KMS-11 (cell line): ENCODE measurements at regions not wholly inside any gene's neighbourhood (a gene's known extent, or its start where the extent isn't known, plus 50 kb on each side); places are given as distances from the start of the nearest gene placed in this dataset.
A peak's percentile ranks its signal among the peaks of the same experiment; 100 is the strongest.

Experiments used
- H2AFZ ChIP-seq: fragments of 200-600 bp; sonication (generic); 2 replicates; pipeline ENCODE4 v1.6.1; 2016; ENCODE audit warnings: antibody characterized with exemption, mixed run types, low read depth
- H3K27ac ChIP-seq: fragments of 200-600 bp; sonication (generic); 2 replicates; pipeline ENCODE4 v1.6.1; 2016; ENCODE audit warnings: mild to moderate bottlenecking, mixed run types
- H3K27me3 ChIP-seq: fragments of 200-600 bp; sonication (generic); 2 replicates; pipeline ENCODE4 v1.6.1; 2017; ENCODE audit warnings: mild to moderate bottlenecking, low read depth, mixed run types, moderate library complexity; ENCODE audit not compliant: insufficient read depth
- H3K36me3 ChIP-seq: fragments of 200-600 bp; sonication (generic); 2 replicates; pipeline ENCODE4 v1.6.1; 2017; ENCODE audit warnings: mild to moderate bottlenecking, mixed run types; ENCODE audit not compliant: insufficient read depth
- H3K4me1 ChIP-seq: fragments of 200-600 bp; sonication (generic); 2 replicates; pipeline ENCODE4 v1.6.1; 2016; ENCODE audit warnings: mild to moderate bottlenecking, low read depth, mixed run types; ENCODE audit not compliant: poor library complexity, severe bottlenecking
- H3K4me2 ChIP-seq: fragments of 200-600 bp; sonication (generic); 2 replicates; pipeline ENCODE4 v1.7.0; 2016; ENCODE audit warnings: mild to moderate bottlenecking, mixed run types
- H3K4me3 ChIP-seq: fragments of 200-600 bp; sonication (generic); IDR thresholded peaks from 2 replicates; pipeline ENCODE4 v1.6.1; 2017; ENCODE audit warnings: low read depth, low read length, mixed read lengths; ENCODE audit not compliant: insufficient read depth
- H3K79me2 ChIP-seq: fragments of 200-600 bp; sonication (generic); 2 replicates; pipeline ENCODE4 v1.6.1; 2016; ENCODE audit warnings: low read depth, mixed run types; ENCODE audit not compliant: insufficient read depth
- H3K9ac ChIP-seq: fragments of 200-600 bp; sonication (generic); 2 replicates; pipeline ENCODE4 v1.6.1; 2016; ENCODE audit warnings: mild to moderate bottlenecking, mixed run types
- H4K20me1 ChIP-seq: fragments of 200-600 bp; sonication (generic); 2 replicates; pipeline ENCODE4 v1.6.1; 2016; ENCODE audit warnings: mild to moderate bottlenecking, mixed run types; ENCODE audit not compliant: insufficient read depth
- CTCF ChIP-seq: fragments of 200-600 bp; sonication (generic); conservative IDR thresholded peaks from 2 replicates; pipeline ENCODE4 v1.6.1; 2017; ENCODE audit warnings: low read depth, mild to moderate bottlenecking, antibody characterized with exemption, low read length, moderate library complexity, mixed read lengths

- Histone ChIP-seq H3K27ac (no peak overlapping the region), H2AFZ (no peak overlapping the region), H3K4me1 (no peaks in the 10 kb centered on the region), H3K4me2 (no peak overlapping the region), H3K79me2 (no peaks in the 10 kb centered on the region), H3K27me3 (no peaks in the 10 kb centered on the region), H3K4me3 (no peak overlapping the region), H3K9ac (no peak overlapping the region), H3K36me3 (no peaks in the 10 kb centered on the region), H4K20me1 (no peaks in the 10 kb centered on the region)
- TF ChIP-seq CTCF, result no peak
Observed at GRCh38 chr12:43028826-43029225, 439.3 kb upstream of the PRICKLE1 start.

- Histone ChIP-seq H3K27me3 (no peaks in the 10 kb centered on the region), H3K27ac (no peak overlapping the region), H3K4me2 (no peak overlapping the region), H3K4me1 (no peaks in the 10 kb centered on the region), H2AFZ (no peak overlapping the region), H3K79me2 (no peaks in the 10 kb centered on the region), H4K20me1 (no peaks in the 10 kb centered on the region), H3K9ac (no peak overlapping the region), H3K4me3 (no peak overlapping the region), H3K36me3 (no peaks in the 10 kb centered on the region)
- TF ChIP-seq CTCF, result no peak
Observed at GRCh38 chr12:43022838-43023237, 433.3 kb upstream of the PRICKLE1 start.

- Histone ChIP-seq H4K20me1 (no peaks in the 10 kb centered on the region), H3K79me2 (no peaks in the 10 kb centered on the region), H3K4me3 (no peak overlapping the region), H3K4me2 (no peak overlapping the region), H2AFZ (no peak overlapping the region), H3K27me3 (no peaks in the 10 kb centered on the region), H3K9ac (no peak overlapping the region), H3K27ac (no peak overlapping the region), H3K36me3 (no peaks in the 10 kb centered on the region), H3K4me1 (peaks cover 23% of the 10 kb centered on the region)
- no peak for TF ChIP-seq CTCF
Observed at GRCh38 chr12:43015090-43015737, 425.7 kb upstream of the PRICKLE1 start.

- TF ChIP-seq CTCF, result no peak
- no peaks in the 10 kb centered on the region for H3K36me3 ChIP-seq
- H3K4me2 ChIP-seq, result peak overlapping the region; percentile 26
Observed at GRCh38 chr12:43011383-43011926, 421.9 kb upstream of the PRICKLE1 start.

More at GRCh38 chr12:43011383-43011926, 421.9 kb upstream of the PRICKLE1 start:
- Histone ChIP-seq H3K4me1 (peaks cover 24% of the 10 kb centered on the region), H4K20me1 (no peaks in the 10 kb centered on the region), H3K27ac (peak overlapping the region; percentile 23; the same call in 1 of the 2 replicates), H3K79me2 (no peaks in the 10 kb centered on the region), H2AFZ (no peak overlapping the region), H3K9ac (no peak overlapping the region), H3K4me3 (no peak overlapping the region), H3K27me3 (no peaks in the 10 kb centered on the region)
